HepG2 (cell line): ENCODE measurements at regions not wholly inside any gene's neighbourhood (a gene's known extent, or its start where the extent isn't known, plus 50 kb on each side); places are given as distances from the start of the nearest gene placed in this dataset.

Source experiments
- ATAC-seq: fragments of 200-7000 bp; cut with Tn5 transposase; 3 replicates; pipeline ENCODE4 v1.9.1; 2020; ENCODE audit warnings: mild to moderate bottlenecking, moderate library complexity
- BruUV-seq: library from RNA; stranded (reverse); fragments of 400-500 nt; replicated peaks from 2 replicates; lab custom pipeline; 2021; lab: Mats Ljungman, UMichigan
- CTCF ChIA-PET: fragments of 300-600 bp; formaldehyde crosslinking; extraction: SDS; loops from one replicate; lab custom pipeline; 2021; ENCODE audit warnings: low total read pairs, inconsistent platforms, low intra/inter-chr PET ratio; lab: Yijun Ruan, JAX
- POLR2A ChIA-PET: fragments of 350-600 bp; sonication (Branson Sonifier 250); formaldehyde crosslinking; loops from one replicate; lab custom pipeline; 2020; ENCODE audit warnings: antibody characterized with exemption, inconsistent platforms; lab: Yijun Ruan, JAX
- DNase-seq: peaks from one replicate; pipeline ENCODE4 v3.0.0-alpha.2; 2015; ENCODE audit warnings: low spot score
- FAIRE-seq: peaks from 3 replicates; lab custom pipeline; 2011; peaks lifted over from hg19 to GRCh38; lab: Jason Lieb, UNC
- H2AFZ ChIP-seq: one replicate; pipeline ENCODE4 v1.6.1; 2011; ENCODE audit warnings: low read length, inconsistent platforms
- H3K27ac ChIP-seq: fragments of 300-600 bp; 3 replicates; pipeline ENCODE4 v1.8.0; 2011; ENCODE audit warnings: mixed run types, mild to moderate bottlenecking, mixed read lengths, low read length, inconsistent platforms; ENCODE audit not compliant: insufficient read depth; ENCODE audit errors: extremely low read length
- H3K27me3 ChIP-seq, 2 experiments: fragments of 200-600 bp in 1 of 2; 2 replicates in 1 of 2; 3 replicates in 1 of 2; pipeline versions ENCODE4 v1.6.0 to v1.8.0; 2011; ENCODE audit warnings: low read length in 2 of 2, mild to moderate bottlenecking in 2 of 2, moderate library complexity in 2 of 2, inconsistent platforms in 1 of 2; ENCODE audit not compliant: insufficient read depth in 2 of 2, control insufficient read depth in 1 of 2
- H3K36me3 ChIP-seq, 2 experiments: fragments of 200-600 bp in 1 of 2; replicated peaks in 1 of 2; 2 replicates in 1 of 2; 3 replicates in 1 of 2; pipeline versions ENCODE4 v1.5.1 to v1.8.0; 2011; ENCODE audit warnings: low read length in 2 of 2, inconsistent platforms in 1 of 2; ENCODE audit not compliant: insufficient read depth in 2 of 2, control insufficient read depth in 1 of 2
- H3K4me1 ChIP-seq: 2 replicates; pipeline ENCODE4 v1.5.1; 2012; ENCODE audit warnings: low read length, inconsistent platforms; ENCODE audit not compliant: insufficient read depth
- H3K4me2 ChIP-seq: 2 replicates; pipeline ENCODE4 v1.6.0; 2011; ENCODE audit warnings: low read depth, low read length, inconsistent platforms
- H3K4me3 ChIP-seq, 3 experiments: fragments of 200-600 bp in 1 of 3; sonication (generic), shearing (Covaris generic) in 1 of 3; replicated peaks in 1 of 3; 2 replicates each; pipeline ENCODE4 v1.5.1; 2011 to 2016; ENCODE audit warnings: low read length in 3 of 3, inconsistent platforms in 2 of 3, low read depth in 2 of 3, mild to moderate bottlenecking in 2 of 3, control low read depth in 1 of 3, mixed read lengths in 1 of 3; ENCODE audit not compliant: insufficient read depth in 1 of 3
- H3K79me2 ChIP-seq: one replicate; pipeline ENCODE4 v1.6.1; 2011; ENCODE audit warnings: low read length, inconsistent platforms; ENCODE audit not compliant: insufficient read depth
- H3K9ac ChIP-seq: 2 replicates; pipeline ENCODE4 v1.6.0; 2011; ENCODE audit warnings: mild to moderate bottlenecking, low read depth, low read length, inconsistent platforms; ENCODE audit not compliant: insufficient read depth
- H3K9me3 ChIP-seq: 2 replicates; pipeline ENCODE4 v1.5.1; 2012; ENCODE audit warnings: mild to moderate bottlenecking, low read length
- H4K20me1 ChIP-seq: 2 replicates; pipeline ENCODE4 v1.6.0; 2011; ENCODE audit warnings: inconsistent platforms, mild to moderate bottlenecking, low read length, moderate library complexity; ENCODE audit not compliant: insufficient read depth
- ATF2 ChIP-seq: sonication (generic); formaldehyde crosslinking; IDR thresholded peaks from 2 replicates; pipeline ENCODE4 v1.4.0; 2020; ENCODE audit warnings: missing genetic modification reagents
- CTCF ChIP-seq: sonication (generic); formaldehyde crosslinking; IDR thresholded peaks from 2 replicates; pipeline ENCODE4 v1.5.0; 2020; ENCODE audit warnings: mild to moderate bottlenecking, missing genetic modification reagents, moderate library complexity
- ZNF569 ChIP-seq: sonication (generic); formaldehyde crosslinking; IDR thresholded peaks from 2 replicates; pipeline ENCODE4 v1.5.0; 2020; ENCODE audit warnings: mild to moderate bottlenecking, missing genetic modification reagents, moderate library complexity, borderline replicate concordance
- WGBS: methylation state at CpG from one replicate; pipeline ENCODE4 v1.1.6; 2017; ENCODE audit warnings: low lambda C conversion rate; 5-methylcytosine and 5-hydroxymethylcytosine counted together
- in situ Hi-C: cut with HindIII; loops from 2 replicates; pipeline ENCODE4 v1.10.0; 2017; ENCODE audit warnings: low pct_unique_long_range_greater_than_20kb; ENCODE audit not compliant: extremely low pct_ligation_motif_present
- intact Hi-C: fragments of 100-400 bp; cut with micrococcal nuclease; formaldehyde crosslinking; loops from one replicate; pipeline ENCODE4 v1.10.0; 2022; ENCODE audit not compliant: unreplicated experiment

- DNase-seq (no peak), FAIRE-seq (no peak), ATAC-seq (no peak)
- 0% methylated on average over 4 of the region's 4 CpGs for WGBS
- H3K27me3 ChIP-seq = no peaks in the 10 kb centered on the region
- intact Hi-C loops = no loop called here
- BruUV-seq = no TSS peak
- no peaks in the 10 kb centered on the region for H3K4me1 ChIP-seq
- H3K9me3 ChIP-seq = peaks cover 44% of the 10 kb centered on the region
- no peaks in the 10 kb centered on the region for H3K79me2 ChIP-seq
- H3K4me2 ChIP-seq = no peak overlapping the region
- H2AFZ ChIP-seq = no peak overlapping the region
- H3K9ac ChIP-seq = no peak overlapping the region
- no peak overlapping the region for H3K27ac ChIP-seq
- TF ChIP-seq ZNF569 (CRISPR knock-in tag) = no peak
- H3K4me3 ChIP-seq = no peak overlapping the region
- no peaks in the 10 kb centered on the region for H3K36me3 ChIP-seq
- CTCF ChIA-PET = no interaction called here
- POLR2A ChIA-PET = no interaction called here
- H4K20me1 ChIP-seq = no peaks in the 10 kb centered on the region
- in situ Hi-C loops = no loop called here
Measured at GRCh38 chr4:14744346-14744745, 257.9 kb upstream of the CPEB2 start.

GRCh38 chr4:14749910-14750309 lies 252.4 kb upstream of the CPEB2 start:
- CTCF ChIA-PET = no interaction called here
- H3K79me2 ChIP-seq = no peaks in the 10 kb centered on the region
- H3K4me3 ChIP-seq = no peak overlapping the region
- TF ChIP-seq CTCF (CRISPR knock-in tag) = peak; percentile 9; the same call in 1 of the 2 replicates
- TF ChIP-seq ATF2 (CRISPR knock-in tag) = no peak
- no peaks in the 10 kb centered on the region for H3K4me1 ChIP-seq
- in situ Hi-C loops = no loop called here
- no TSS peak for BruUV-seq
- no peak overlapping the region for H3K27ac ChIP-seq
- intact Hi-C loops = no loop called here
- POLR2A ChIA-PET = no interaction called here
- ATAC-seq (no peak), FAIRE-seq (no peak), DNase-seq (no peak)
- no peak overlapping the region for H2AFZ ChIP-seq
- H4K20me1 ChIP-seq = no peaks in the 10 kb centered on the region
- no peak overlapping the region for H3K4me2 ChIP-seq
- WGBS = 0% methylated on average over 2 of the region's 2 CpGs
- H3K9me3 ChIP-seq = peaks cover 80% of the 10 kb centered on the region
- no peaks in the 10 kb centered on the region for H3K27me3 ChIP-seq
- H3K36me3 ChIP-seq = no peaks in the 10 kb centered on the region
- H3K9ac ChIP-seq = no peak overlapping the region
